ENCODE measurements at regions not wholly inside any gene's neighbourhood (a gene's known extent, or its start where the extent isn't known, plus 50 kb on each side); places are given as distances from the start of the nearest gene placed in this dataset.

GRCh38 chr13:59012731-59013130, 1151.0 kb downstream of the DIAPH3 start:
- no peak overlapping the region for H3K27ac ChIP-seq (replicated peaks in 1 of 4)
- no peaks in the 10 kb centered on the region for H3K36me3 ChIP-seq
- no peaks in the 10 kb centered on the region for H3K4me1 ChIP-seq
- DNase-seq (ENCODE audit: extremely low spot score) = no peak
- no peaks in the 10 kb centered on the region for H3K9me3 ChIP-seq
- WGBS = 87% methylated on average over 11 of the region's 11 CpGs
- intact Hi-C loops (cut with DNase I) = no loop called here
- no peaks in the 10 kb centered on the region for H3K27me3 ChIP-seq
- no peak for TF ChIP-seq EP300 (IDR thresholded peaks at IDR 0.05)
- TF ChIP-seq CTCF (IDR thresholded peaks at IDR 0.05) = no peak
- no peak for TF ChIP-seq POLR2A (IDR thresholded peaks at IDR 0.05; ENCODE audit: low read depth)
- TF ChIP-seq POLR2AphosphoS5 (IDR thresholded peaks at IDR 0.05) = no peak
- no peak overlapping the region for H3K4me3 ChIP-seq

GRCh38 chr13:59016250-59016649, 1147.5 kb downstream of the DIAPH3 start:
- H3K36me3 ChIP-seq = no peaks in the 10 kb centered on the region
- H3K27ac ChIP-seq (replicated peaks in 1 of 4) = no peak overlapping the region
- H3K4me3 ChIP-seq = no peak overlapping the region
- 71% methylated on average over 3 of the region's 3 CpGs for WGBS
- no peak for TF ChIP-seq POLR2AphosphoS5 (IDR thresholded peaks at IDR 0.05)
- no peak for TF ChIP-seq CTCF (IDR thresholded peaks at IDR 0.05)
- TF ChIP-seq POLR2A (IDR thresholded peaks at IDR 0.05; ENCODE audit: low read depth) = no peak
- TF ChIP-seq EP300 (IDR thresholded peaks at IDR 0.05) = no peak
- intact Hi-C loops (cut with DNase I) = no loop called here
- no peaks in the 10 kb centered on the region for H3K4me1 ChIP-seq
- H3K9me3 ChIP-seq = no peaks in the 10 kb centered on the region
- no peak for DNase-seq (ENCODE audit: extremely low spot score)
- no peaks in the 10 kb centered on the region for H3K27me3 ChIP-seq

GRCh38 chr13:59024434-59024833, 1139.3 kb downstream of the DIAPH3 start:
- Histone ChIP-seq H3K4me3 (no peak overlapping the region), H3K36me3 (no peaks in the 10 kb centered on the region), H3K9me3 (no peaks in the 10 kb centered on the region), H3K4me1 (no peaks in the 10 kb centered on the region), H3K27ac (replicated peaks in 1 of 4) (no peak overlapping the region), H3K27me3 (no peaks in the 10 kb centered on the region)
- intact Hi-C loops (cut with DNase I) = no loop called here
- DNase-seq (ENCODE audit: extremely low spot score) = no peak
- WGBS = 79% methylated on average over 3 of the region's 3 CpGs
- TF ChIP-seq POLR2A (IDR thresholded peaks at IDR 0.05; ENCODE audit: low read depth) (no peak), POLR2AphosphoS5 (IDR thresholded peaks at IDR 0.05) (no peak), CTCF (IDR thresholded peaks at IDR 0.05) (no peak), EP300 (IDR thresholded peaks at IDR 0.05) (no peak)

- TF ChIP-seq CTCF (IDR thresholded peaks at IDR 0.05) = no peak
- no peak for TF ChIP-seq POLR2AphosphoS5 (IDR thresholded peaks at IDR 0.05)
- no peak for TF ChIP-seq EP300 (IDR thresholded peaks at IDR 0.05)
- TF ChIP-seq POLR2A (IDR thresholded peaks at IDR 0.05; ENCODE audit: low read depth) = no peak
- 75% methylated on average over 2 of the region's 2 CpGs for WGBS
- H3K4me3 ChIP-seq = no peak overlapping the region
- no peaks in the 10 kb centered on the region for H3K9me3 ChIP-seq
- H3K27me3 ChIP-seq = no peaks in the 10 kb centered on the region
- DNase-seq (ENCODE audit: extremely low spot score) = no peak
- intact Hi-C loops (cut with DNase I) = no loop called here
- no peak overlapping the region for H3K27ac ChIP-seq (replicated peaks in 1 of 4)
- no peaks in the 10 kb centered on the region for H3K4me1 ChIP-seq
- no peaks in the 10 kb centered on the region for H3K36me3 ChIP-seq
Measured at GRCh38 chr13:59034198-59034597, 1129.5 kb downstream of the DIAPH3 start.

GRCh38 chr13:59038824-59039223, 1124.9 kb downstream of the DIAPH3 start:
- no peak for TF ChIP-seq EP300 (IDR thresholded peaks at IDR 0.05)
- TF ChIP-seq CTCF (IDR thresholded peaks at IDR 0.05) = no peak
- TF ChIP-seq POLR2AphosphoS5 (IDR thresholded peaks at IDR 0.05) = no peak
- TF ChIP-seq POLR2A (IDR thresholded peaks at IDR 0.05; ENCODE audit: low read depth) = no peak
- Histone ChIP-seq H3K4me1 (no peaks in the 10 kb centered on the region), H3K27ac (replicated peaks in 1 of 4) (no peak overlapping the region), H3K9me3 (no peaks in the 10 kb centered on the region), H3K27me3 (no peaks in the 10 kb centered on the region), H3K36me3 (no peaks in the 10 kb centered on the region), H3K4me3 (no peak overlapping the region)
- WGBS = 68% methylated on average over 1 of the region's 1 CpG
- intact Hi-C loops (cut with DNase I) = no loop called here
- no peak for DNase-seq (ENCODE audit: extremely low spot score)
